HFF-Myc (cell line): ENCODE measurements at regions not wholly inside any gene's neighbourhood (a gene's known extent, or its start where the extent isn't known, plus 50 kb on each side); places are given as distances from the start of the nearest gene placed in this dataset.
A peak's percentile ranks its signal among the peaks of the same experiment; 100 is the strongest.

ENCODE experiments used
- DNase-seq: peaks from one replicate; pipeline ENCODE4 v3.0.0-alpha.2; 2011; ENCODE audit warnings: low read depth; ENCODE audit errors: extremely low read depth
- H3K4me3 ChIP-seq: replicated peaks from 2 replicates; pipeline ENCODE4 v1.5.1; 2011; ENCODE audit warnings: low read depth, mild to moderate bottlenecking, control low read depth, low read length
- TF ChIP-seq, protein P1 (sequence below): IDR thresholded peaks from 2 replicates; pipeline ENCODE4 v1.5.1; 2012; ENCODE audit warnings: mild to moderate bottlenecking, low read depth, low read length, control low read depth; ENCODE audit errors: missing control alignments

GRCh38 chr7:85413718-85414117 is 226.9 kb upstream of the SEMA3D start:
- no peak for DNase-seq
- H3K4me3 ChIP-seq: no peak overlapping the region
- TF ChIP-seq, protein P1, sequence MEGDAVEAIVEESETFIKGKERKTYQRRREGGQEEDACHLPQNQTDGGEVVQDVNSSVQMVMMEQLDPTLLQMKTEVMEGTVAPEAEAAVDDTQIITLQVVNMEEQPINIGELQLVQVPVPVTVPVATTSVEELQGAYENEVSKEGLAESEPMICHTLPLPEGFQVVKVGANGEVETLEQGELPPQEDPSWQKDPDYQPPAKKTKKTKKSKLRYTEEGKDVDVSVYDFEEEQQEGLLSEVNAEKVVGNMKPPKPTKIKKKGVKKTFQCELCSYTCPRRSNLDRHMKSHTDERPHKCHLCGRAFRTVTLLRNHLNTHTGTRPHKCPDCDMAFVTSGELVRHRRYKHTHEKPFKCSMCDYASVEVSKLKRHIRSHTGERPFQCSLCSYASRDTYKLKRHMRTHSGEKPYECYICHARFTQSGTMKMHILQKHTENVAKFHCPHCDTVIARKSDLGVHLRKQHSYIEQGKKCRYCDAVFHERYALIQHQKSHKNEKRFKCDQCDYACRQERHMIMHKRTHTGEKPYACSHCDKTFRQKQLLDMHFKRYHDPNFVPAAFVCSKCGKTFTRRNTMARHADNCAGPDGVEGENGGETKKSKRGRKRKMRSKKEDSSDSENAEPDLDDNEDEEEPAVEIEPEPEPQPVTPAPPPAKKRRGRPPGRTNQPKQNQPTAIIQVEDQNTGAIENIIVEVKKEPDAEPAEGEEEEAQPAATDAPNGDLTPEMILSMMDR: no peak

DNA sequence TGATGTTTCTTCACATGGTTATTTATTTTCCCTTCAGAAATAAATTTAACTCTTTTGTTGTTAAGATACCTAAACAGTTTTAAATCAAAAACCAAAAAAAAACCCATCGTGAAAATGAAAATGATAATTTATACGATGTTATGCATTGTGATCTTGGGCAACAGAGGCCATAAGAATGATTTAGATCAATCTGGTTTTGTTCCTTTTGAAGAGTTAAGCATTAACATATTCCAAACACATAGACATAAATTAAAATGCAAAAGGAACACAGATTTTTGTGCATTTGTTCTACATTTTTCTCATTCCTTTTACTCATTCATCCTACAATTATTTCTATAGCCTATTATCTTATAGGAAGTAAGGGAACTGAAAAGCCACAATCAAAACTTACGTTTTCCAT is 226.1 kb upstream of the SEMA3D start:
- TF ChIP-seq, protein P1: no peak
- no peak for DNase-seq
- H3K4me3 ChIP-seq: no peak overlapping the region

GRCh38 chr7:85407391-85407790 is 220.5 kb upstream of the SEMA3D start:
- TF ChIP-seq, protein P1: no peak
- DNase-seq: no peak
- no peak overlapping the region for H3K4me3 ChIP-seq

DNA sequence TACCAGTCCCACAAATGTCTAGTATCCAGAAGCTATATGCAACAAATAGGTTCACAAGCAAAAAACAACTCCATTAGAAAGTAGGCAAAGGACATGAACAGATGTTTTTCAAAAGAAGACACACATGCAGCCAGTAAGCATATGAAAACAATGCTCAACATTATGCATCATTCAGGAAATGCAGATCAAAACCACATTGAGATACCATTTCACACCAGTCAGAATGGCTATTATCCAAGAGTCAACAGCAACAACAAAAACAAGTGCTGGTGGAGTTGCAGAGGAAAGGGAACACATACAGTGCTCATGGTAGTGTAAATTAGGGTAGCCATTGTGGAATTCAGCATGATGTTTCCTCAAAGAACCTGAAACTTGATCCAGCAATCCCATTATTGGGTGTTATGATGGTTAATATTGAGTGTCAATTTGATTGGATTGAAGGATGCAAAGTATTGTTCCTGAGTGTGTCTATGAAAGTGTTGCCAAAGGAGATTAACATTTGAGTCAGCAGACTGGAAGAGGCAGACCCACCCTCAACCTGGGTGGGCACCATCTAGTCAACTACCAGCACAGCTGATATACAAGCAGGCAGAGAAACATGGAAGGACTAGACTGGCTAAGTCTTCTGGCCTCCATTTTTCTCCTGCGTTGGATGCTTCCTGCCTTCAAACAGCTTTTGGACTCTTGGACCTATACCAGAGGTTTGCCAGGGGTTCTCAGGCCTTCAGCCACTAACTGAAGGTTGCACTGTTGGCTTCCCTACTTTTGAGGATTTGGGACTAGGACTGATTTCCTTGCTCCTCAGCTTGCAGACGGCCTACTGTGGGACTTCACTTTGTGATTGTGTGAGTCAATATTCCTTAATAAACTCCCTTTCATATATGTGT is 218.4 kb upstream of the SEMA3D start:
- TF ChIP-seq, protein P1: no peak
- no peak overlapping the region for H3K4me3 ChIP-seq
- DNase-seq: peak; percentile 52

DNA sequence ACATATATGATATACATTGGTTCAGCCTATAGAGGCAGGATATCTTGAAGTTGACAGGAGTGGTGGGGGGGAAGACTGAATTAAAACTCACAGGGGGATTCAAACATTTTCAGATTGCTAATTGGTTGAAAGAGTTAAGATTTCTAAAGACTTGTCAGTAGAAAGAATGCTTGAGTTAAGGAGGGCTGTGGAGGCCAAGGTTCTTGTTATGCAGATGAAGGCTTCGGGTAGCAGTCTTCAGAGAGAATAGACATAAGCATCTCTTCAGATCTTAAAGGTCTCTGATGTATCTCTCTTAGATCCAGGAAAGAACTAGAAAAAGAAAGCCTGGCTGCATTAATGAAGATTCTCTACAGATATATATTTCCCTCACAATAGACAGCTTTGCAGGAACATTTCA is 209.8 kb upstream of the SEMA3D start:
- H3K4me3 ChIP-seq: no peak overlapping the region
- TF ChIP-seq, protein P1: no peak

DNA sequence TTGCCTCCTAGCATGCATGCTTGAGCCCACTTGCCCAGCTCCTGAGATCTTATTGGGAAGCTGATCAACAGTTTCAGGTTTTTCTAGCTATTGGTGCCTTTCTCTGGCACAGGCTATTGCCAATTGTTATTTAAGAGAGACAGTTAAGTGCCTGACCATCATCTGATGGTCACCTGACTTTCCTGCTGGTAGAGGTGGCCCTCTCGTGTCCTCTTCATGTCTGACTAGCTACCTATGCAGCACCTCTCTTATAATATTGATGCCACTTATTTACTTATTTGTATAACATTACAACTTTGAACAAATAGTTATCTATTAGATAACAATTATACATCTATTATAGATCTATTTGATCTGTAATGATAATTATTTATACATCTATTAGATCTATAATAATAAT is 205.9 kb upstream of the SEMA3D start:
- TF ChIP-seq, protein P1: no peak
- no peak for DNase-seq
- H3K4me3 ChIP-seq: no peak overlapping the region

More for the DNA sequence above, 209.8 kb upstream of the SEMA3D start:
- no peak for DNase-seq

GRCh38 chr7:85392326-85392725 is 205.5 kb upstream of the SEMA3D start:
- TF ChIP-seq, protein P1: no peak
- no peak for DNase-seq

More at GRCh38 chr7:85392326-85392725, 205.5 kb upstream of the SEMA3D start:
- H3K4me3 ChIP-seq: no peak overlapping the region
